Lung (tissue), 11 donors: ENCODE measurements at regions not wholly inside any gene's neighbourhood (a gene's known extent, or its start where the extent isn't known, plus 50 kb on each side); places are given as distances from the start of the nearest gene placed in this dataset.
A peak's percentile ranks its signal among the peaks of the same experiment; 100 is the strongest.

Experiments
- ATAC-seq: fragments of 200-7000 bp; cut with Tn5 transposase; one replicate; pipeline ENCODE4 v1.9.1; 2020; ENCODE audit warnings: moderate number of reproducible peaks; ENCODE audit not compliant: insufficient read depth, low FRiP score
- DNase-seq, 3 donors: peaks; one replicate each; pipeline ENCODE4 v3.0.0-alpha.2; 2013 to 2017
- H3K27ac ChIP-seq, 2 donors: one replicate each; pipeline ENCODE4 v1.5.1; 2013; ENCODE audit warnings: mild to moderate bottlenecking in 2 of 2, moderate library complexity in 2 of 2, control low read depth in 1 of 2, inconsistent platforms in 1 of 2, low read depth in 1 of 2, low read length in 1 of 2
- H3K27me3 ChIP-seq, 3 donors: one replicate each; pipeline ENCODE4 v1.5.1; 2013; ENCODE audit warnings: low read length in 2 of 3; ENCODE audit not compliant: control insufficient read depth in 3 of 3, insufficient read depth in 3 of 3
- H3K36me3 ChIP-seq, 4 donors: one replicate each; pipeline ENCODE4 v1.5.1; 2013; ENCODE audit warnings: low read length in 4 of 4, mild to moderate bottlenecking in 1 of 4, moderate library complexity in 1 of 4; ENCODE audit not compliant: control insufficient read depth in 4 of 4, insufficient read depth in 4 of 4
- H3K4me1 ChIP-seq, 5 donors: one replicate each; pipeline ENCODE4 v1.5.1; 2013; ENCODE audit warnings: low read length in 5 of 5, mild to moderate bottlenecking in 2 of 5, moderate library complexity in 1 of 5; ENCODE audit not compliant: control insufficient read depth in 5 of 5, insufficient read depth in 5 of 5
- H3K4me3 ChIP-seq: one replicate; pipeline ENCODE4 v1.5.1; 2013; ENCODE audit warnings: mild to moderate bottlenecking, control low read depth, moderate library complexity
- H3K9ac ChIP-seq, 2 donors: one replicate each; pipeline ENCODE4 v1.5.1; 2013; ENCODE audit warnings: low read length in 2 of 2, control low read depth in 1 of 2; ENCODE audit not compliant: insufficient read depth in 1 of 2
- H3K9me3 ChIP-seq, 4 donors: one replicate each; pipeline ENCODE4 v1.5.1; 2013; ENCODE audit warnings: low read length in 3 of 4, mild to moderate bottlenecking in 1 of 4, moderate library complexity in 1 of 4; ENCODE audit not compliant: control insufficient read depth in 4 of 4, insufficient read depth in 3 of 4
- CTCF ChIP-seq: IDR thresholded peaks from 2 replicates; pipeline ENCODE4 v1.5.1; 2012; ENCODE audit warnings: mild to moderate bottlenecking; ENCODE audit errors: control extremely low read depth, extremely low read depth
- WGBS, 2 donors: extraction: QIAGEN DNeasy Blood & Tissue Kit; methylation state at CpG; one replicate each; pipeline ENCODE4 v1.1.7; 2013; 5-methylcytosine and 5-hydroxymethylcytosine counted together
- donor health status: control.
- donor health status: control.
- donor health status: Bipolar disorder and iron deficiency.
- donor health status: healthy.
- donor health status: DM: yes; HTN: yes; CAD: no.

- no peak overlapping the region for H3K27ac ChIP-seq
- no peak overlapping the region for H3K9ac ChIP-seq
- DNase-seq (no peak), ATAC-seq (no peak)
- peaks cover 0 to 46% (median 12%) of the 10 kb centered on the region in 5 donors for H3K4me1 ChIP-seq
- no peaks in the 10 kb centered on the region for H3K36me3 ChIP-seq
- WGBS, 2 donors, result 91 to 92% methylated on average over 7 of the region's 7 CpGs
- no peak for TF ChIP-seq CTCF
- peaks cover 0 to 3% (median 0%) of the 10 kb centered on the region in 4 donors for H3K9me3 ChIP-seq
- H3K4me3 ChIP-seq, result no peak overlapping the region
- H3K27me3 ChIP-seq, result no peaks in the 10 kb centered on the region
These were observed 237.4 kb downstream of the TLE3 start for GRCh38 chr15:69860321-69860720.

GRCh38 chr15:69860921-69861320, 236.8 kb downstream of the TLE3 start:
- WGBS, 2 donors, result 78 to 85% methylated on average over 9 of the region's 9 CpGs
- H3K9me3 ChIP-seq, result peaks cover 0 to 3% (median 0%) of the 10 kb centered on the region in 4 donors
- no peak overlapping the region for H3K9ac ChIP-seq
- DNase-seq, result peak in 2 of 3 donors; percentile 27 to 37
- no peaks in the 10 kb centered on the region for H3K36me3 ChIP-seq
- no peaks in the 10 kb centered on the region for H3K27me3 ChIP-seq
- no peak overlapping the region for H3K27ac ChIP-seq
- peaks cover 0 to 42% (median 12%) of the 10 kb centered on the region in 5 donors for H3K4me1 ChIP-seq
- ATAC-seq, result no peak
- H3K4me3 ChIP-seq, result no peak overlapping the region
- TF ChIP-seq CTCF, result no peak

- H3K4me3 ChIP-seq, result no peak overlapping the region
- no peak overlapping the region for H3K27ac ChIP-seq
- H3K9me3 ChIP-seq, result peaks cover 0 to 3% (median 0%) of the 10 kb centered on the region in 4 donors
- ATAC-seq, result no peak
- no peak for DNase-seq
- TF ChIP-seq CTCF, result no peak
- peaks cover 0 to 42% (median 12%) of the 10 kb centered on the region in 5 donors for H3K4me1 ChIP-seq
- H3K27me3 ChIP-seq, result no peaks in the 10 kb centered on the region
- no peak overlapping the region for H3K9ac ChIP-seq
- no peaks in the 10 kb centered on the region for H3K36me3 ChIP-seq
- WGBS, 2 donors, result 73 to 82% methylated on average over 8 of the region's 8 CpGs
These were observed 236.2 kb downstream of the TLE3 start for GRCh38 chr15:69861331-69862171.
